GM18519 (cell line): ENCODE measurements at regions not wholly inside any gene's neighbourhood (a gene's known extent, or its start where the extent isn't known, plus 50 kb on each side); places are given as distances from the start of the nearest gene placed in this dataset.

Experiments used
- ATAC-seq: cut with Tn5 transposase; IDR thresholded peaks from one replicate; pipeline ENCODE4 v1.9.1; 2021; ENCODE audit warnings: mild to moderate bottlenecking, moderate library complexity; ENCODE audit not compliant: unreplicated experiment, low FRiP score

DNA sequence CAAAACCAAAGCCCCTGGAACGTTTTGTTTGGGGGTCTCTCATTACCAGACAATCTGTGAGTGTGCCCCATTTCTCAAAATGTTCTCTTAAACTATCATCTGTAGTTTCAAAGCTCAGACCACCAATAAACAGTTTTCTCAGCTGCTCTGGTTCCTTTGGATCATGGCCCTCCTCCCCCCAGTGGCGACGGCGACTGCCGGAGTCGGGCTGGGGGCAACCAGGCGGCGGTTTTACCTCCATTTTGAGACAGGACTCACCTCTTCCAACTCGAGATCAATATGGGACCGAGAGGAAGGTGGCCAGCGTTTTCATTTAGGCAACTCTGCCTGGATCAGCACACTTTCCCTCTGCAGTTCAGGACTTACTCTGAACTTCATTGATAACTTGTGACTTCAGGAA is 141.5 kb upstream of the ZNF32 start:
- ATAC-seq, result no peak

DNA sequence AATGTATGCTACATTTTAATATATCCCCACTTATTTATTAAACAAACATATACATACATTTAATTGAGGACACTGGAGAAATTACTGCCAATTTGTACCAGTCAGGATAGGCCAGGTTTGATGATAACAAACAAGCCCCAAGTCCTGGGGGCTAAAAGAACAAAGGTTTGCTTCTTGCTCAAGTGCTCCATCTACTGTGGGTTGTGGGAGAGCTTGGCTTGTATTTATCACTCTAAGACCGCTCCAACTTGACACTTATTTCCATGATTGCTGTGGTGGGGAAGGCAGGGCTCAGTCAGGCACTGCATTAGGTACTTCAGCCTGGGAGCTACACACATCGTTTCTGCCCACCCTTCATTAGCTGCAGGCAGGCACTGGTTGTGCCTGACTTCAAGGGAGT is 136.6 kb upstream of the ZNF32 start:
- ATAC-seq, result no peak

DNA sequence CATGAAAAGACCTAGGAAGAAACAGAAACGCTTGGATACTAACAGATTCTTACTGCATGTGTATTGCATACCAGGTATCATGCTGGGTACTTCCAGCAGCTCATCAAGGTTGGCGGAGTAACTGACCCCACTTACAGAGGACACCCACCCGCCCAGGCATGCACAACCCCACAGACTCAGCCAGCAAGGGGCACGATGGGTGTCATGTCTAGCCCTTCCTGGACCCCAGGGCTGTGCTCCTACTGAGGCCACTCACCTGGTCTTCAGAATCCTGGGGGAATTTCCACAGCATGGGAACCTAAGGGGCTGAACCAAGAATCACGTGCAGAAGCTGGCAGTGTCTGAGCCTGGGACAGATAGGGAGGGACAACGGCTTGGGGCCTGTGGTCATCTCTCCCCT is 134.1 kb upstream of the ZNF32 start:
- no peak for ATAC-seq

DNA sequence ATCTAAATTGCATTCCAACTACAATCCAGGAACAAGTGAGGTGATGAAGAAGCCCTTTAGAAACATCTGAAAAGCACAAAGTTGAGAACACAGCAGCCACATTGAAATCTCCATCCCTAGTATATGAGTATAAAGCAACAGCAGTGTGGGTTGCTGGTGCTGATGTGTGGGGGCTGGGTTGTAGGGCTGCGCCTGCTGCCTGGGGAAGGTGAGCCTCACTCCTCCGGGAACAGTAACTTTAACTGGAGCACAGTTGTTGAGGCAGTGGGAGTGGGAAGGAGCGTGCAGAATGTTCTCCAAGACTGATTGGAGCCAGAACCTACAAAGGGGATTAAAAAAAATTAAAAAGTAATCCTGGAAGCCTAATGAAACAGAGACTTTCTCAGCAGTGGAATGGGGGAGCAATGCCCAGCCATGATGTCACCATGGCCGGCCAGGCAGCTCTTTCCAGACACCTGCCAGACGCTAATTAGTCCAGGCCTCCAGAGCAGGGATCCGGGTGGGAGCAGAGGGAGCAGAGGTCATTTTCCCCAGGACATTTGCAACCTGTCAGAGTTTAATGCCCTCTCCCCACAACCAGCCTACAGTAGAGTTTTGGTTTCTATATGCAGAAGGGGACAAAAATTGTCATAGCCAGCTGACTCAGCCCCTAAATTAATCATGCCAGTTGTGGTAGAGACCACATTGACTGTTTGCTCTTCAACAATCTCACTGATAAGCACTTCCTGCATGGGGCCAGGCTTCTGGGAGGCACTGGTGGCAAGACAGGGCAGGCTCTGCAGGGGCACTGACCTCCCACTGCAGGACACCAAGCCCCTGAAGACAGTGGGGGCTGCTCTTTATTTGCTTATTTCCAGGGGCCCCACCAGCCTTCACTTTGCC is 133.0 kb upstream of the ZNF32 start:
- ATAC-seq, result no peak

DNA sequence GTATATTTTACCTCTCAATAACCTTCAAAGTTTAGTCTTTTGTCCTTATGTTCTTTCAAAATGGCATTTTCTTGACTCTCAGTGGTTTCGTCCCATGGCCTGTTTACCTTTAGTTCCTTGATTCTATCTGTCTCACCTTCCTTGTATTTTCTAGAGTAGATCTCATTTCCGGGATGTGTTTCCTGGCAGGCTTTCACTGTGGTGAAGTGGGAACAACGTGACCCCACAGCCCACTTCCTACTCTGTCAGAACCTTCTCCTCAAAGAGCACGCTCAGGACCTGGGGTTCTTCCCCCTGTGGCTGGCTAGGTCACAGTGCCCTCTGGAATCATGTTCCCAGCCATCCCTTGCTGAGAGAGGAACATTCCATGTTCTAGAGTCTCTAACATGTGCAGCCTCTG is 129.9 kb upstream of the ZNF32 start:
- ATAC-seq, result no peak

DNA sequence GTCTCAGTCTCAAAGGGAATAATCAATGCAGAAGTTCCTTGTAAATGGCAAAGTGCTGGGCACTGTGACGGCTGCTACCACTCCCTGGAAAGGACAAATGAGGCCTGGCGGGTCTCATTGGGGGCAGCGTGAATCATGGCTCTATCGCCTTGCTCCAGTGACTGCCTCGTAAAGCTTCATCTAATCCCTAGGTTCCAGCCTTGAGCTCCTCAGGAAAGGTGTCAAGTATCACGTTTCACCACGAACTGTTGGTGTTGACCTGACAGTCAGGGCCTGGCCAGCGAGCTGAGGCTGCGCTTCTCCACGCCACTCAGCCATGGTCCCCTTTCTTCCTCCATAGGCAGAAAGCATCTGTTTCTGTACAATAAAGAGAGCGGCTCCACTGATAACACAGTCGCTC is 126.7 kb upstream of the ZNF32 start:
- ATAC-seq, result no peak

DNA sequence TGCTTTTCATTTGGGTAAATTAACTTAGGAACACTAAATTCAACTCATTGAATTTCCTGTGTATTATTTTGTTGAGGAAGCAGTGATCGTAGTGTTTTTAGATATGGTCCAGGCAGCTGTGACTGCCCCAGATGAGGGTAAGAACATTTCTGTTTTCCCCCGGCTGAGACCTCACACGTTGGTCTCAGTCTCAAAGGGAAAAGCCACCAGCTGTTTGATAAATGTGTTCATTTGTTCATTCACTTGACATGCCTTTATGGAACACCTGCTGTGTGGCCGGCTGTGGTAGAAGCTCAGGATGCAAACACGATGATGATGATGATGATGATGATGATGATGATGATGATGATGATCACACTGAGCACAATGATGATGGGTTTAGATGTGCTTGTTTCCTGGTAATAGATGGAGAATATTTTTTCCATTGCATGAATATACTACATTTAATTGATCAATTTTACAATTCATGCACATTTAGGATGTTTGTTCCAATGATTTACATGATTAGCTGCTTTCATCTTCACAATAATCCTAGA is 125.6 kb upstream of the ZNF32 start:
- ATAC-seq, result no peak

DNA sequence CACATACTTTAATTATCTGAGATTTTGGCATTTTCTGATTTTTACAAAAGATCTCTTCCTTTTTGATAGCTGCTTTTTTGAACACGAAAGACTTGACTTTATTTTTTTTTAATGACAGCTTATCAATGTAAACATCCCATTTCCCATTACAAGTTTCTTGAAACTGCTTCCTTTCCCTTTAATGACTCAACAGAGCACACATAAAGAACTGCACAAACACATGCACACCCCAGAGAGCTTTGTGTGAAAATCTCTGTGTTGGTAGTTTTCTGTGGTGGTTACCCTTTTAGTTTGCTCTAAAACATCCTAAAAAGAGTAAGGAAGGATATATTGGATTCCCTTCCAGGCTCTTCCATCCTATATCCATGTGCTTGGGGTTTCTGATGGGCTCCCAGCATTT is 125.1 kb upstream of the ZNF32 start:
- no peak for ATAC-seq

DNA sequence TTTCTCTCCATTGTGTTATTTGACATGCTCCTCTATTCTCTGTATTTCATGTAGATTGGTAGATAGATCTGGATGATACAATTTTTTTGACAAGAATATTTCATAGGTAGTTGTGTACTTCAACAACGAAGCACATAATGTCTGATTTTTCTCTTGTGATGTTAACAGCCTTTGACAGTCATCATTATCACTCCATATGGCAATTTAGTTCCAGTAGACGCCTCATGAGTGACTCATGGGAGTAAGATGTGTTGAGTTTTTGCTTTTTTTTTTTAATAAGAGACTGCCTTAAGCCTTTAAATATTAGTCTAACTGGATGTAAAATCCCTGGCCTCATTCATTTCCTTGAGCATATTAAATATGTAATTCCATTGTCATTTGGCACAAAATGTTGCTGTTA is 123.5 kb upstream of the ZNF32 start:
- ATAC-seq, result no peak

DNA sequence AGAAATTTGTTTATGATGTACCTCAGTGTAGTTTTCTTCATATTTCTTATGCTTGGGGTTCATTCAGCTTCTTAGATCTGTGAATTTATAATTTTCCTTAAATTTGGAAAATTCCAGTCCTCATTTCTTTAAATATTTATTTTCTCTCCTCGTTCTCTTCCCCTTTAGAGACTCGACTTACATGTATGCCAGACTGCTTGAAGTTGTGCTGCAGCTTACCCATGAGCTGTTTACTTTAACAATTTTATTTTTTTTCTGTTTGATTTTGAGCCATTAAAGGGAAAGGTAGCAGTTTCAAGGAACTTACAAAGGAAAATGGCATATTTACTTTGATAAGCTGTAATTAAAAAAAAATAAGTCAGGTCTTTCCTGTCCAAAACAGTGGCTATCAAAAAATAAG is 123.0 kb upstream of the ZNF32 start:
- ATAC-seq, result no peak

DNA sequence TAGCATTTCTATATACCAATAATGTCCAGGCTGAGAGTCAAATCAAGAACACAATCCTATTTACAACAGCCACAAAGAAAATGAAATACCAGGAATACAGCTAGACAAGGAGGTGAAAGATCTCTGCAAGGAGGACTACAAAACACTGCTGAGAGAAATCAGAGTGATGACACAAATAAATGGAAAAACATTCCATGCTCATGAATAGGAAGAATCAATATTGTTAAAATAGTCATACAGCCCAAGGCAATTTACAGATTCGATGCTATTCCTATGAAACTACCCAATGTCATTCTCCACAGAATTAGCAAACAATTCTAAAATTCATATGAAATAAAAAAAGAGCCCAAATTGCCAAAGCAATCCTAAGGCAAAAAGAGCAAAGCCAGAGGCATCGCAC is 116.8 kb upstream of the ZNF32 start:
- ATAC-seq, result no peak

DNA sequence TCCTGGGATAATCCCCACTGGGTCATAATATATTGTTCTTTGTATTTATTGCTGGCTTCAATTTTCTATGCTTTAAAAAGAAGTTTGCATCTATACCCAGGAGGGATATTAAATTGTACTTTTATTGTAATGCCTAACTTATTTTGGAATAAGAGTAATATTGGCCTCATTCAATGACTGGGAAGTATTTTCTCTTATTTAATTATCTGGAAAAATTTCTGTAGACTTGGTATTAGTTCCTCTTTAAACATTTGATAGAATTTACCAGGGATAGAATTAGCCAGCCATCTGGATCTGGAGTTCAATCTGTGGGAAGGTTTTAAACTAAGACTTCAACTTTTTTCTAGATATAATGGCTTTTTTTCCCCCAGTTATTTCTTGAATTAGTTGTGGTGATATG is 115.2 kb upstream of the ZNF32 start:
- ATAC-seq, result no peak

DNA sequence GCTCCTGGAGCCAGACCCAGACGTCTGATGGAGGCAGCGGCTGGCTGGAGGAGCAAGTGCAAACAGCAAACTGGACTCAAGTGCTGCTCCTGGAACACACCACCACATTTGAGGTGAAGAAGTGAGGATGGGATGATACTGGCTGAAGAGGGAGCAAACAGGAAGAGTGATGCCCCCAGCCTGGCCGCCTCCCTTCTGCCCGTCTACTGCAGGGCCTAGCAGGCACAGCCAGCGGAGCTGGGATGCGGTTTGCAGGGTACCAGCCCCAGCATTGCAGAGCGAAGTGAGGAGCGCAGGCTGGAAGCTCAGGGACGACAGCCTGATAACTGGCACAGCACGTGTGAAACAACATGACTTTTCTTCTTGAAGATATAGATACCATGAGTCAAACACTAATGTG is 111.8 kb upstream of the ZNF32 start:
- no peak for ATAC-seq

DNA sequence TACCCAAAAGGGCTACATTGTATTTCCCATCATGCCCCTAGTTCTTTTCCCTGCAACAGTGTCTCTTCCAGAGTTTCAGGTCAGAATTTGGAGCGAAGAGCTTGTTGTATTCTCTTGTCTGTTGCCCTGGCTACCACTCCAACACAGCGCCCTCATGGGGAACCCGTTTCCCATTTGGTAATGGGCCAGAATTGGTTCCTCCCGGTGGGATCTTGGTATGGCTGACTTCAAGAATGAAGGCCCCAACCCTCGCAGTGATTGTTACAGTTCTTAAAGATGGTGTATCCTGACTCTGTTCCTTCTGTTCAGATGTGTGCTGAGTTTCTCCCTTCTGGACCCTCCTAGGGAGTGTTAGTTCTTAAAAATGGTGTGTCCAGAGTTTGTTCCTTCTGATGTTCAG is 110.5 kb upstream of the ZNF32 start:
- ATAC-seq, result no peak

DNA sequence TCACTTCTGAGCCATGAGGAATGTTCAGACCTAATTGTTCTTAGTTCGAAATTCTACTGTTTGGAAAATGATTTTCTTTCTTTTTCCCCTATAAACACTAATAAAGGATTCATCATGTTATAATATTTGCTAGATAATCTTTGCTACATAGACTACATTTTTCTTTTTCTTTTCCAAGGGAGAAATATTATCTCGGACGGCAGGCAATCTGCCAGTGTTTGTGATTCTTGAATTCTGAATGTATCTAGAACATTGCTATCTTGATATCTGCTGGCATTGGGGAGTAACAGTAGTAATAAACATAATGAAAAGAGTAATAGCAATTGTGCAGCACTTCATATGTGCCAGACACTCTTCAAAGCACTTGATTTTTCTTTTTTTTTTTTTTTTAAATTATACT is 107.7 kb upstream of the ZNF32 start:
- no peak for ATAC-seq

DNA sequence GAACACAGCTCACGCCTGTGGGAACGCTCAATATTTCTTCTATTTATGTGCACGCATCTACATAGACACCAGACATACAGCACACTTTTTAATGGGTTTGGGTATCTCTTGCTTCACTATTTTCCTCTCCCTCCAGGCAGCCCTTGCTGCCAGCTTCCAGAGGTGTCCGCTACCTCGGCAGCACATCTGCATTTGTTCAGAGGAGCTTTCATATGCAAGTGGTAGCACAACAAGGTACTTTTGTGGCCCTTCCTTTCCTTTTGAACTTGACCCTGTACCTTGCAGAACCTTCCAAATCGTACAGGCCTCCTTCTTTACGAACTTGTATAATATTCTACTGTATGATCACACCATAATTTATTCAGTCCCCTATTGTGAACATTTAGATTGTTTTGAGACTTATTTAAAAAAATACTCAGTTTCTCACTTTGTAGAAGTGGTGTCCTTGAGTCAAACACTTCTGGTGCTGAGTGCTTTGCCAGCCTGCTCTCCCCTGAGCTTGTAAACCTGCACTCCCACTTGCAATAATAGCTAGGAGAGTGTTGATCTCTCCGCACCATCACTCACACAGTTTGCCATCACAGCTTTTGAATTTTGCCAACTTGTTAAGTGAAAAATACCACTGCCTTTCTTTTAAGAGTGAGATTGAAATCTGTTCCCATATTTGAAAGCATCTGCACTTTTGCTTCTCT is 106.0 kb upstream of the ZNF32 start:
- no peak for ATAC-seq

DNA sequence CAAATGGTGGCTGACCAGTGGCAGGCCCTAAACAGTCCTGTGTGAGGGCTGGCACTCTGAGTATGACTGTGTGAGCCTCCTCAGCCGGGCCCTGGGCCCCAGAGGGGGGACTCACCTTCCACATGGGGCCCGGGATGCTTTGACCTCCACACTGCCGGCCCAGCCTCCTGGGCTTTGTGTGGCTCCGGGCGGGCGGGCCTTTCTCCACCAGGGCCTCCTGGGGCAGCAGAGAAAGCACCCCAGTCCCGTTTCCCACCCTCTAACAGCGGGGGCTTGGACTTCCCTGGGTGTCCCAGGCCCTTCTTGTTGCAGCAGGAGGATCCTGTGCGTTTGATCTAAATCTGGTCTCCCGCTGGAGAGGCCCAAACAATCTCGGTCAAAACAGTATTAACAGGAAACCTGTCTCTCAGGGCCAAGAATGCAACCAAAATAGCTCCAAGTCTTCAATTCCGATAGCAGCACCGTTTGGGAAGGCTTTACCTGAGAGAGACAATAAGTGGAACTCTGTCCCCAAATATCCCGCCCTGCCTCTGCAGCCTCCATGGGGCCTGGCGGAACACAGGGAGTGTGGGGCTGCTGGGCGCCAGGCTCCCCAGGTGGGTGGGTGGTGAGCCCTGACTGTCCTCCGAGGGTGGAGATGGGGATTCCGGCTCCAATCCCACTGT is 104.8 kb upstream of the ZNF32 start:
- no peak for ATAC-seq

DNA sequence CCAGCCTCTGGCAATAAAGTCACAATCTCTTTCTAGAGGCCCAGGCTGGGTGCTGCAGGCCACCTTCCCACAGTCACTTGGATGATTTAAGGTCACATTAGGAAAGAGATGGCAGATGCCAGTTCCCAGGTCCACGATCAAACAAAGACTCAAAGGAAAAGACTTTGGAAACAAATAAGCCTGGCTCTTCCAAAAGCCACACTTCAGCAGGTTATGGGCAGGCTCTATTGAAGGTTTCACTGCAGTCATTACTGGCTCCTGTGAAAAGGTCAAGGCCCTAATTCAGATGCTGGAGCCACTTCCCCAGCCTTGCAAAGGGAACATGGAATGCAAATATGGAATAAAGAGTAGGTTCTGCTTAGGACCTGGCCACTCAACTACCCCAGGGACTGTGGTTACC is 104.0 kb upstream of the ZNF32 start:
- no peak for ATAC-seq

DNA sequence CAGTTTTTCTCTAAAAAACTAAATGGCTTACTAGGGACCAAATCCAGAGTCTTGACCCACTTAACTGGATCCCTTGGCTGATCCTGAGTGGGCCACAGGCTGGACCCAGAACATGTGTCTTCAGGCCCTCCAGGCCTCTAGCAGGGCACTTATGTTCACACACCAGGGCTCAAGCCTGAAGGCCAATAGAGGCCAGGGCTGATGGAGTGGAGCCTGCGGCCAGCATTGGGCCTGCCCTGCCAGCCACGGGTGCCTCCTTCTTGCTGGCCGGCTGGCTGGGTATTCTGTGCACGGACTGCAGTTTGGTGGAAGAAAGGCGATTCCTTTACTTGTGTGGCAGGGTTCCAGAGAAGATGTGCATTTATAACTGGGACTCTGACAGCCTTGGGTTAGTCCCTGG is 103.0 kb upstream of the ZNF32 start:
- ATAC-seq, result no peak

DNA sequence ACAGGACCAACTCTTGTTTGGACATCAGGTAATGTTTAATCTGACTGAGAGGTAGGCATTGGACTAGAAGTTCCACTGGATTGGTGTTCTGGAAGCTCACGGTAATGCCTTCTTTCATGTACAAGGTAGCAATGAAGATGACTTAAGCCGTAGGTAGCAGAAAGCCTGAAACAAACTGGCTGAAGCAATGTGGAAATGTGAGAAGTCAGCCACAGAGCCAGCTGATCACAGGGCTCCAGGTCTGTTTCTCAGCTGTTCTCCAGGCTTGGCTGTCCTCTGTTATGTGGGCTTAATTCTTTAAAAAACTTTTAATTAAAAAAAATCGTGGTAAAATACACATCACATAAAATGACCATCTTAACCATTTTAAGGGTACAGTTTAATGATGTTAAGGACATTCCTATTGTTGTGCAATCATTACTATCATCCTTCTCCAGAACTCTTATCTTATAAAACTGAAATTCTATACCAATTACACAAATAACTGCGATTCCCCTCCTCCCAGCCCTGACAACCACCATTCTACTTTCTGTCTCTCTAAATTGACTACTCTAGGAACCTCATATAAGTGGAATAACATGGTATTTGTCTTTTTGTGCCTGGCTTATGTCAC is 101.4 kb upstream of the ZNF32 start:
- ATAC-seq, result no peak

DNA sequence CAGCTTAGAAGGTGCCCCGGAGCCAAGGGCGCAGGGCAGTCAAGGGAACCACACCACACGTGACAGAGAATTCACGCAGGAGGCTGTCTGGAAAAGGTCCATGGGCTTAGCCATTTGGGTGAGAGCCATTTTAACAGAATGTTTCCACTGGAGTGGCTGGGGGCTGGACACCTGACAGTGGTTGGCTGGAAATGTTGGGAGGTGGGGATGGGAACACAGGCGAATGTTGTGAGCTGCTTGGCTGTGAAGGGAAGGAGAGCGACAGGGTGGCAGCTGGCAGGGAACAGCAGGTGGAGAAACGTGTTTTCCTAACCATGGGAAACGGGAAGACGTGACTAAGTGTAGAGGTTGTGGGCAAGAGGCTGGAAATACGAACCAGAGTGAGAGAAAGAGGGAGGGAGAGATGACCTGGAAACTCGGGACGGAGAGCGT is 100.5 kb upstream of the ZNF32 start:
- ATAC-seq, result no peak
